IMR-90 (cell line): ENCODE measurements at regions not wholly inside any gene's neighbourhood (a gene's known extent, or its start where the extent isn't known, plus 50 kb on each side); places are given as distances from the start of the nearest gene placed in this dataset.

Experiments
- ATAC-seq: fragments of 200-7000 bp; cut with Tn5 transposase; 2 replicates; pipeline ENCODE4 v1.9.1; 2020; ENCODE audit warnings: low read depth, mild to moderate bottlenecking, moderate library complexity
- BruUV-seq: library from RNA; stranded (reverse); fragments of 400-500 nt; replicated peaks from 2 replicates; lab custom pipeline; 2021; lab: Mats Ljungman, UMichigan
- CTCF ChIA-PET: fragments of 300-600 bp; formaldehyde crosslinking; extraction: SDS; loops from one replicate; lab custom pipeline; 2021; ENCODE audit warnings: antibody characterized with exemption; lab: Yijun Ruan, JAX
- POLR2A ChIA-PET: fragments of 300-600 bp; sonication (Branson Sonifier 250); formaldehyde crosslinking; loops from one replicate; lab custom pipeline; 2022; ENCODE audit warnings: antibody characterized with exemption; ENCODE audit not compliant: unreplicated experiment; lab: Charles Lee
- DNase-seq: peaks from one replicate; pipeline ENCODE4 v3.0.0; 2013
- H2AFZ ChIP-seq: replicated peaks from 2 replicates; pipeline ENCODE3; 2013; ENCODE audit warnings: low read length, mild to moderate bottlenecking; ENCODE audit not compliant: poor library complexity
- H2AK5ac ChIP-seq: 2 replicates; pipeline ENCODE4 v1.6.1; 2013; ENCODE audit warnings: low read depth, low read length, inconsistent platforms
- H2AK9ac ChIP-seq: replicated peaks from 2 replicates; pipeline ENCODE3; 2013; ENCODE audit warnings: mild to moderate bottlenecking, low read depth, low read length, moderate library complexity; ENCODE audit not compliant: poor library complexity
- H2BK120ac ChIP-seq: 2 replicates; pipeline ENCODE4 v1.6.1; 2013; ENCODE audit warnings: low read depth, low read length, inconsistent platforms
- H2BK15ac ChIP-seq: 3 replicates; pipeline ENCODE4 v1.6.1; 2013; ENCODE audit warnings: low read depth, low read length, inconsistent platforms
- H2BK20ac ChIP-seq: 2 replicates; pipeline ENCODE4 v1.6.1; 2013; ENCODE audit warnings: low read depth, mild to moderate bottlenecking, inconsistent platforms, low read length, moderate library complexity
- H2BK5ac ChIP-seq: 2 replicates; pipeline ENCODE4 v1.6.1; 2013; ENCODE audit warnings: mild to moderate bottlenecking, low read depth, low read length, inconsistent platforms; ENCODE audit not compliant: poor library complexity, severe bottlenecking
- H3K14ac ChIP-seq: replicated peaks from 2 replicates; pipeline ENCODE4 v1.6.1; 2013; ENCODE audit warnings: low read depth, low read length, inconsistent platforms
- H3K18ac ChIP-seq: 2 replicates; pipeline ENCODE4 v1.6.1; 2013; ENCODE audit warnings: low read depth, low read length, control low read depth
- H3K23ac ChIP-seq: 2 replicates; pipeline ENCODE4 v1.6.1; 2013; ENCODE audit warnings: low read depth, low read length, inconsistent platforms
- H3K27ac ChIP-seq: 2 replicates; pipeline ENCODE4 v1.5.1; 2013; ENCODE audit warnings: mild to moderate bottlenecking, control low read depth, low read length; ENCODE audit not compliant: insufficient read depth
- H3K27me3 ChIP-seq: 2 replicates; pipeline ENCODE4 v1.6.1; 2013; ENCODE audit warnings: low read length; ENCODE audit not compliant: control insufficient read depth, insufficient read depth
- H3K36me3 ChIP-seq: 2 replicates; pipeline ENCODE4 v1.6.1; 2013; ENCODE audit warnings: low read length, mixed read lengths; ENCODE audit not compliant: control insufficient read depth, insufficient read depth
- H3K4ac ChIP-seq: 2 replicates; pipeline ENCODE4 v1.6.1; 2013; ENCODE audit warnings: low read depth, low read length, inconsistent platforms
- H3K4me1 ChIP-seq: 2 replicates; pipeline ENCODE4 v1.6.1; 2013; ENCODE audit warnings: low read length, mixed read lengths; ENCODE audit not compliant: control insufficient read depth, insufficient read depth
- H3K4me2 ChIP-seq: 2 replicates; pipeline ENCODE4 v1.6.1; 2013; ENCODE audit warnings: low read depth, mild to moderate bottlenecking, control low read depth, low read length, moderate library complexity
- H3K4me3 ChIP-seq: 2 replicates; pipeline ENCODE4 v1.5.1; 2013; ENCODE audit warnings: low read depth, mild to moderate bottlenecking, control low read depth, low read length, moderate library complexity; ENCODE audit not compliant: insufficient read depth
- H3K56ac ChIP-seq: 2 replicates; pipeline ENCODE4 v1.6.1; 2013; ENCODE audit warnings: low read length, inconsistent platforms; ENCODE audit not compliant: insufficient read depth; ENCODE audit errors: extremely low read depth
- H3K79me1 ChIP-seq, 2 experiments: 2 replicates each; pipeline ENCODE4 v1.6.1; 2013; ENCODE audit warnings: low read length in 2 of 2, inconsistent platforms in 1 of 2, low read depth in 1 of 2
- H3K9ac ChIP-seq: 2 replicates; pipeline ENCODE4 v1.6.1; 2013; ENCODE audit warnings: low read depth, low read length, control low read depth
- H3K9me1 ChIP-seq: 2 replicates; pipeline ENCODE4 v1.6.1; 2013; ENCODE audit warnings: low read length, inconsistent platforms; ENCODE audit not compliant: insufficient read depth
- H3K9me3 ChIP-seq: 2 replicates; pipeline ENCODE4 v1.6.1; 2013; ENCODE audit warnings: low read length; ENCODE audit not compliant: control insufficient read depth, insufficient read depth
- H4K20me1 ChIP-seq: 2 replicates; pipeline ENCODE4 v1.6.1; 2013; ENCODE audit warnings: low read length, inconsistent platforms; ENCODE audit not compliant: insufficient read depth
- H4K5ac ChIP-seq: 2 replicates; pipeline ENCODE4 v1.6.1; 2013; ENCODE audit warnings: mild to moderate bottlenecking, low read depth, low read length, control low read depth
- H4K8ac ChIP-seq, 2 experiments: 2 replicates each; pipeline ENCODE4 v1.6.1; 2013; ENCODE audit warnings: low read depth in 2 of 2, low read length in 2 of 2, control low read depth in 1 of 2, inconsistent platforms in 1 of 2
- H4K91ac ChIP-seq: 2 replicates; pipeline ENCODE4 v1.6.1; 2013; ENCODE audit warnings: low read depth, low read length, inconsistent platforms; ENCODE audit not compliant: insufficient read depth
- BHLHE40 ChIP-seq: fragments of 150-350 bp; IDR thresholded peaks from 2 replicates; pipeline ENCODE4 v1.6.1; 2016; ENCODE audit warnings: mild to moderate bottlenecking, low read depth, low read length
- CEBPB ChIP-seq: IDR thresholded peaks from 2 replicates; pipeline ENCODE4 v1.6.1; 2012; ENCODE audit warnings: low read depth, low read length, improper control_type of control experiment
- CHD1 ChIP-seq: IDR thresholded peaks from 2 replicates; pipeline ENCODE4 v1.6.1; 2012; ENCODE audit warnings: low read depth, low read length, improper control_type of control experiment
- FOS ChIP-seq: fragments of 150-350 bp; IDR thresholded peaks from 2 replicates; pipeline ENCODE4 v1.6.1; 2016; ENCODE audit warnings: low read depth, low read length
- MAFK ChIP-seq: IDR thresholded peaks from 2 replicates; pipeline ENCODE4 v1.6.1; 2012; ENCODE audit warnings: low read depth, low read length, improper control_type of control experiment
- MAZ ChIP-seq: IDR thresholded peaks from 2 replicates; pipeline ENCODE4 v1.6.1; 2012; ENCODE audit warnings: low read depth, mild to moderate bottlenecking, low read length, improper control_type of control experiment, moderate library complexity, borderline replicate concordance
- MXI1 ChIP-seq: IDR thresholded peaks from 2 replicates; pipeline ENCODE4 v1.6.1; 2012; ENCODE audit warnings: low read depth, mild to moderate bottlenecking, low read length, moderate library complexity, borderline replicate concordance
- NFE2L2 ChIP-seq: fragments of 150-350 bp; IDR thresholded peaks from 2 replicates; pipeline ENCODE4 v1.6.1; 2016; ENCODE audit warnings: low read depth, mild to moderate bottlenecking, low read length
- POLR2A ChIP-seq: IDR thresholded peaks from 2 replicates; pipeline ENCODE4 v1.6.1; 2012; ENCODE audit warnings: mild to moderate bottlenecking, low read depth, low read length
- RAD21 ChIP-seq: IDR thresholded peaks from 2 replicates; pipeline ENCODE4 v1.6.1; 2012; ENCODE audit warnings: low read length, improper control_type of control experiment
- RCOR1 ChIP-seq: IDR thresholded peaks from 2 replicates; pipeline ENCODE4 v1.6.1; 2012; ENCODE audit warnings: mild to moderate bottlenecking, low read length, improper control_type of control experiment; ENCODE audit not compliant: insufficient replicate concordance
- RFX5 ChIP-seq: IDR thresholded peaks from 2 replicates; pipeline ENCODE4 v1.8.0; 2012; ENCODE audit warnings: low read depth, mild to moderate bottlenecking, low read length, moderate library complexity
- SMC3 ChIP-seq: fragments of 150-350 bp; IDR thresholded peaks from 2 replicates; pipeline ENCODE4 v1.6.1; 2016; ENCODE audit warnings: low read depth, mild to moderate bottlenecking, antibody characterized with exemption, low read length, moderate library complexity
- WGBS, 2 experiments: methylation state at CpG; one replicate each; pipeline versions ENCODE4 v1.1.5 to v1.1.7; 2013; ENCODE audit warnings: missing lambda C conversion rate in 2 of 2; ENCODE audit not compliant: insufficient read length in 1 of 2; ENCODE audit errors: extremely low coverage in 2 of 2; 5-methylcytosine and 5-hydroxymethylcytosine counted together
- dilution Hi-C: fragments of 300-500 bp; cut with HindIII; formaldehyde crosslinking; loops from one replicate; pipeline ENCODE4 v1.14.3; 2018; ENCODE audit warnings: low sequenced_read_pairs; ENCODE audit not compliant: unreplicated experiment
- in situ Hi-C: fragments of 300-500 bp; cut with MboI; formaldehyde crosslinking; loops from 3 replicates; pipeline ENCODE4 v1.14.3; 2019; ENCODE audit warnings: low sequenced_read_pairs, inconsistent platforms, mixed read lengths
- intact Hi-C: fragments of 100-400 bp; cut with micrococcal nuclease; formaldehyde crosslinking; loops from 2 replicates; pipeline ENCODE4 v1.10.0; 2022
- TF ChIP-seq, protein P1 (sequence below): conservative IDR thresholded peaks from 2 replicates; pipeline ENCODE4 v1.5.1; 2012; ENCODE audit warnings: mild to moderate bottlenecking, low read depth, low read length, improper control_type of control experiment
- TF ChIP-seq, protein P2 (sequence below): fragments of 150-350 bp; IDR thresholded peaks from 2 replicates; pipeline ENCODE4 v1.6.1; 2016; ENCODE audit warnings: low read depth, mild to moderate bottlenecking, low read length, moderate library complexity, borderline replicate concordance
- TF ChIP-seq, protein P3 (sequence below): fragments of 150-350 bp; IDR thresholded peaks from 2 replicates; pipeline ENCODE4 v1.6.1; 2017; ENCODE audit warnings: mild to moderate bottlenecking, antibody characterized with exemption, low read length, low read depth

DNA sequence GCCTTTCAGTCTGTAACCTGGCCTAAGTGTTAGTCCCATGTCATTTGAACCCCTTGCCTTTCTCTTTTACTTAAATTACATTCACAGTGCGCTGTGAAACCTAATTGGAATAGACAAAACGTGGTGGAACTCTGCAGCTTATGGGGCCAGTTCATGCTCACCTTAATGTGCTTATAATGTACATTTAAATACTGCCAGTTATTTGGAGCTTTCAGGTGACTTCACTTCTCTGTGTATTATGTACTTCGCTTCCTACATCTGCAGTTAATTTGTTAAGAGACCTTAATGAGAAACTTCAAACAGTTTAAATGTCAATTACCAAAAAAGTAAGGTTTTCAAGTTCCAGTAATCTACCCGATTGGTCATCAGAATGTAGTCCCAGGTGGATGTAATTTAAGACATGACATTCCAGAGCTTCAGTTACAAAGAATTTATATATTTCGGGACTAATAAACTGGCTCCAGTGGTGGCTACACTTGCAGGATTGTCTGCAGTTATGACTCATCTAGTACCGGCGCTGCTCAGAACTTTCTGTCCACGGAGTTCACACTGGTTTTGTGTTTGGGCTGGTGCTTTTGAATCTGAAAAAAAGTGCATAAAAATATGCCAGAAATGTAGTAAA is 125.3 kb downstream of the TM9SF2 start:
- H3K14ac ChIP-seq: no peak overlapping the region
- TF ChIP-seq SMC3 (no peak), FOS (no peak), BHLHE40 (no peak), RCOR1 (no peak), MAFK (no peak), NFE2L2 (no peak), CHD1 (no peak), POLR2A (no peak), RAD21 (no peak), CEBPB (no peak), MXI1 (no peak), MAZ (no peak), RFX5 (no peak)
- TF ChIP-seq, protein P1, sequence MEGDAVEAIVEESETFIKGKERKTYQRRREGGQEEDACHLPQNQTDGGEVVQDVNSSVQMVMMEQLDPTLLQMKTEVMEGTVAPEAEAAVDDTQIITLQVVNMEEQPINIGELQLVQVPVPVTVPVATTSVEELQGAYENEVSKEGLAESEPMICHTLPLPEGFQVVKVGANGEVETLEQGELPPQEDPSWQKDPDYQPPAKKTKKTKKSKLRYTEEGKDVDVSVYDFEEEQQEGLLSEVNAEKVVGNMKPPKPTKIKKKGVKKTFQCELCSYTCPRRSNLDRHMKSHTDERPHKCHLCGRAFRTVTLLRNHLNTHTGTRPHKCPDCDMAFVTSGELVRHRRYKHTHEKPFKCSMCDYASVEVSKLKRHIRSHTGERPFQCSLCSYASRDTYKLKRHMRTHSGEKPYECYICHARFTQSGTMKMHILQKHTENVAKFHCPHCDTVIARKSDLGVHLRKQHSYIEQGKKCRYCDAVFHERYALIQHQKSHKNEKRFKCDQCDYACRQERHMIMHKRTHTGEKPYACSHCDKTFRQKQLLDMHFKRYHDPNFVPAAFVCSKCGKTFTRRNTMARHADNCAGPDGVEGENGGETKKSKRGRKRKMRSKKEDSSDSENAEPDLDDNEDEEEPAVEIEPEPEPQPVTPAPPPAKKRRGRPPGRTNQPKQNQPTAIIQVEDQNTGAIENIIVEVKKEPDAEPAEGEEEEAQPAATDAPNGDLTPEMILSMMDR: no peak
- TF ChIP-seq, protein P2, sequence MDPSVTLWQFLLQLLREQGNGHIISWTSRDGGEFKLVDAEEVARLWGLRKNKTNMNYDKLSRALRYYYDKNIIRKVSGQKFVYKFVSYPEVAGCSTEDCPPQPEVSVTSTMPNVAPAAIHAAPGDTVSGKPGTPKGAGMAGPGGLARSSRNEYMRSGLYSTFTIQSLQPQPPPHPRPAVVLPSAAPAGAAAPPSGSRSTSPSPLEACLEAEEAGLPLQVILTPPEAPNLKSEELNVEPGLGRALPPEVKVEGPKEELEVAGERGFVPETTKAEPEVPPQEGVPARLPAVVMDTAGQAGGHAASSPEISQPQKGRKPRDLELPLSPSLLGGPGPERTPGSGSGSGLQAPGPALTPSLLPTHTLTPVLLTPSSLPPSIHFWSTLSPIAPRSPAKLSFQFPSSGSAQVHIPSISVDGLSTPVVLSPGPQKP: no peak
- TF ChIP-seq, protein P3, sequence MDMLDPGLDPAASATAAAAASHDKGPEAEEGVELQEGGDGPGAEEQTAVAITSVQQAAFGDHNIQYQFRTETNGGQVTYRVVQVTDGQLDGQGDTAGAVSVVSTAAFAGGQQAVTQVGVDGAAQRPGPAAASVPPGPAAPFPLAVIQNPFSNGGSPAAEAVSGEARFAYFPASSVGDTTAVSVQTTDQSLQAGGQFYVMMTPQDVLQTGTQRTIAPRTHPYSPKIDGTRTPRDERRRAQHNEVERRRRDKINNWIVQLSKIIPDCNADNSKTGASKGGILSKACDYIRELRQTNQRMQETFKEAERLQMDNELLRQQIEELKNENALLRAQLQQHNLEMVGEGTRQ: no peak
- no peak overlapping the region for H4K5ac ChIP-seq
- BruUV-seq: no TSS peak
- no peak overlapping the region for H2BK15ac ChIP-seq
- ChIA-PET POLR2A (no interaction called here), CTCF (interaction anchor here (0.6 kb wide), 1 partner anchor 948 kb away, joined by 6 read pairs; no protein-coding TSS in a partner anchor)
- H3K27ac ChIP-seq: no peak overlapping the region
- H4K8ac ChIP-seq: no peak overlapping the region
- no peak overlapping the region for H3K4me3 ChIP-seq
- WGBS, 2 experiments: 70% methylated on average over 2 of the region's 8 CpGs; no CpG with 5 or more reads in 1 of the 2 experiments
- H2AFZ ChIP-seq: no peak overlapping the region
- ATAC-seq: peak; percentile 51
- H3K4me2 ChIP-seq: no peak overlapping the region; the same call in 1 of the 2 replicates
- H2AK5ac ChIP-seq: no peak overlapping the region
- no peak overlapping the region for H4K91ac ChIP-seq
- no peak overlapping the region for H3K18ac ChIP-seq
- no peak overlapping the region for H3K9ac ChIP-seq
- DNase-seq: peak; percentile 21
- no peak overlapping the region for H2BK20ac ChIP-seq
- no peak overlapping the region for H3K23ac ChIP-seq
- H3K79me1 ChIP-seq: no peaks in the 10 kb centered on the region
- no peak overlapping the region for H2BK5ac ChIP-seq
- H4K20me1 ChIP-seq: no peaks in the 10 kb centered on the region
- H3K27me3 ChIP-seq: peaks cover 18% of the 10 kb centered on the region
- no peak overlapping the region for H3K4ac ChIP-seq
- intact Hi-C loops: no loop called here
- no peaks in the 10 kb centered on the region for H3K9me3 ChIP-seq
- H2BK120ac ChIP-seq: no peak overlapping the region
- no peaks in the 10 kb centered on the region for H3K4me1 ChIP-seq
- H3K56ac ChIP-seq: no peak overlapping the region
- in situ Hi-C loops: no loop called here
- H3K36me3 ChIP-seq: no peaks in the 10 kb centered on the region
- H3K9me1 ChIP-seq: no peaks in the 10 kb centered on the region
- no peak overlapping the region for H2AK9ac ChIP-seq
- dilution Hi-C loops: no loop called here
